SK-N-MC (cell line): ENCODE measurements at regions not wholly inside any gene's neighbourhood (a gene's known extent, or its start where the extent isn't known, plus 50 kb on each side); places are given as distances from the start of the nearest gene placed in this dataset.

ENCODE experiments used
- DNase-seq: peaks from one replicate; pipeline ENCODE4 v3.0.0-alpha.2; 2011; ENCODE audit warnings: low read depth, low spot score
- H3K27ac ChIP-seq: fragments of 200-600 bp; sonication (generic); 2 replicates; pipeline ENCODE4 v1.5.1; 2016; ENCODE audit warnings: mixed run types
- H3K36me3 ChIP-seq: fragments of 200-600 bp; sonication (generic); 2 replicates; pipeline ENCODE4 v1.6.1; 2017; ENCODE audit warnings: antibody characterized with exemption, low read length, mixed read lengths; ENCODE audit not compliant: insufficient read depth
- H3K4me3 ChIP-seq: fragments of 200-600 bp; sonication (generic); 2 replicates; pipeline ENCODE4 v1.5.1; 2016
- H3K9ac ChIP-seq: fragments of 200-600 bp; sonication (generic); 2 replicates; pipeline ENCODE4 v1.8.0; 2017; ENCODE audit warnings: mixed run types, mixed read lengths; ENCODE audit not compliant: insufficient read length
- H3K9me3 ChIP-seq: fragments of 200-600 bp; sonication (generic); 2 replicates; pipeline ENCODE4 v1.6.1; 2017; ENCODE audit warnings: low read depth, mild to moderate bottlenecking, antibody characterized with exemption, low read length, moderate library complexity, mixed read lengths
- EZH2 ChIP-seq: fragments of 200-600 bp; sonication (generic); IDR thresholded peaks from one replicate; pipeline ENCODE4 v1.6.1; 2017; ENCODE audit warnings: antibody characterized with exemption
- FOXP2 ChIP-seq: optimal IDR thresholded peaks from 2 replicates; pipeline ENCODE3; 2011; ENCODE audit warnings: mild to moderate bottlenecking, moderate library complexity; ENCODE audit not compliant: insufficient read depth; ENCODE audit errors: extremely low read length, control extremely low read depth
- POLR2AphosphoS5 ChIP-seq: IDR thresholded peaks from 2 replicates; pipeline ENCODE4 v1.6.1; 2012; ENCODE audit warnings: mild to moderate bottlenecking, low read depth, low read length, borderline replicate concordance

GRCh38 chr16:79348521-79349306 lies 251.8 kb downstream of the MAF start:
- Histone ChIP-seq H3K36me3 (no peaks in the 10 kb centered on the region), H3K27ac (no peak overlapping the region), H3K9me3 (no peaks in the 10 kb centered on the region), H3K4me3 (no peak overlapping the region), H3K9ac (no peak overlapping the region)
- TF ChIP-seq FOXP2 (no peak), POLR2AphosphoS5 (no peak), EZH2 (no peak)
- no peak for DNase-seq

- TF ChIP-seq FOXP2 (no peak), EZH2 (no peak), POLR2AphosphoS5 (no peak)
- Histone ChIP-seq H3K9ac (no peak overlapping the region), H3K27ac (no peak overlapping the region), H3K9me3 (no peaks in the 10 kb centered on the region), H3K4me3 (no peak overlapping the region), H3K36me3 (no peaks in the 10 kb centered on the region)
- DNase-seq, result no peak
Observed at GRCh38 chr16:79347277-79347676, 253.3 kb downstream of the MAF start.

GRCh38 chr16:79339863-79340262 lies 260.7 kb downstream of the MAF start:
- TF ChIP-seq FOXP2, result no peak
- TF ChIP-seq EZH2, result no peak
- no peak for TF ChIP-seq POLR2AphosphoS5
- Histone ChIP-seq H3K9me3 (no peaks in the 10 kb centered on the region), H3K36me3 (no peaks in the 10 kb centered on the region), H3K9ac (no peak overlapping the region), H3K27ac (no peak overlapping the region), H3K4me3 (no peak overlapping the region)
- DNase-seq, result no peak

GRCh38 chr16:79337906-79338305 lies 262.6 kb downstream of the MAF start:
- no peak for DNase-seq
- H3K9me3 ChIP-seq, result no peaks in the 10 kb centered on the region
- no peak overlapping the region for H3K9ac ChIP-seq
- no peak overlapping the region for H3K4me3 ChIP-seq
- no peak overlapping the region for H3K27ac ChIP-seq
- no peaks in the 10 kb centered on the region for H3K36me3 ChIP-seq
- TF ChIP-seq EZH2 (no peak), POLR2AphosphoS5 (no peak)

GRCh38 chr16:79336437-79337229 lies 263.9 kb downstream of the MAF start:
- Histone ChIP-seq H3K27ac (no peak overlapping the region), H3K9ac (no peak overlapping the region), H3K9me3 (no peaks in the 10 kb centered on the region), H3K36me3 (no peaks in the 10 kb centered on the region), H3K4me3 (no peak overlapping the region)
- TF ChIP-seq EZH2, result no peak
- no peak for TF ChIP-seq FOXP2
- no peak for TF ChIP-seq POLR2AphosphoS5
- no peak for DNase-seq

- Histone ChIP-seq H3K9me3 (no peaks in the 10 kb centered on the region), H3K36me3 (no peaks in the 10 kb centered on the region), H3K4me3 (no peak overlapping the region), H3K9ac (no peak overlapping the region), H3K27ac (no peak overlapping the region)
- TF ChIP-seq POLR2AphosphoS5 (no peak), FOXP2 (no peak), EZH2 (no peak)
- DNase-seq, result no peak
Observed at GRCh38 chr16:79334127-79334526, 266.4 kb downstream of the MAF start.

- H3K9ac ChIP-seq, result no peak overlapping the region
- H3K36me3 ChIP-seq, result no peaks in the 10 kb centered on the region
- H3K27ac ChIP-seq, result no peak overlapping the region
- H3K4me3 ChIP-seq, result no peak overlapping the region
- TF ChIP-seq POLR2AphosphoS5 (no peak), FOXP2 (no peak), EZH2 (no peak)
- DNase-seq, result no peak
- H3K9me3 ChIP-seq, result no peaks in the 10 kb centered on the region
Observed at GRCh38 chr16:79331066-79331465, 269.5 kb downstream of the MAF start.

GRCh38 chr16:79329967-79330366 lies 270.6 kb downstream of the MAF start:
- no peak for DNase-seq
- no peak overlapping the region for H3K4me3 ChIP-seq
- H3K27ac ChIP-seq, result no peak overlapping the region
- H3K36me3 ChIP-seq, result no peaks in the 10 kb centered on the region
- TF ChIP-seq EZH2, result no peak
- TF ChIP-seq FOXP2, result no peak
- no peak for TF ChIP-seq POLR2AphosphoS5
- H3K9me3 ChIP-seq, result no peaks in the 10 kb centered on the region
- no peak overlapping the region for H3K9ac ChIP-seq
